ENCODE measurements at regions not wholly inside any gene's neighbourhood (a gene's known extent, or its start where the extent isn't known, plus 50 kb on each side); places are given as distances from the start of the nearest gene placed in this dataset.

DNA sequence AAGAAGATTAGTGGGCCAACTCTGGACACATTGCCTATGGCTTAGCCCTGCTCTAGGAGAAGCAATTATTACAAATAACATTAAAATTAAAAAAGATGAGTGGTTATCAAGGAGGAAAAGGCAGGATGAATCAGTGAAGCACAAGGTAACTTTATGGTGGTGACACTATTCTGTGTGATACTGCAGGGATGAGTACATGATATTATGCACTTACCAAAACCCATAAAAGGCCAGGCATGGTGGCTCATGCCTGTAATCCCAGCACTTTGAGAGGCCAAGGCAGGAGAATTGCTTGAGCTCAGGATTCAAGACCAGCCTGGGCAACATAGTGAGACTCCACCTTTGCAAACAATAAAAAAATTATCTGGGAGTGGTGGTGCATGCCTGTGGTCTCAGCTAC lies 344.3 kb upstream of the CDIN1 start:
- Histone ChIP-seq H3K9me3 (ENCODE audit: control insufficient read depth in 1 of 2, low read length in 2 of 2) (peaks cover 0 to 2% of the 10 kb centered on the region in 2 donors), H3K4me1 (ENCODE audit: control insufficient read depth in 1 of 2, insufficient read depth in 2 of 2, low read length in 2 of 2) (no peaks in the 10 kb centered on the region), H3K27me3 (ENCODE audit: control insufficient read depth in 1 of 2, insufficient read depth in 2 of 2, low read length in 2 of 2) (no peaks in the 10 kb centered on the region)

DNA sequence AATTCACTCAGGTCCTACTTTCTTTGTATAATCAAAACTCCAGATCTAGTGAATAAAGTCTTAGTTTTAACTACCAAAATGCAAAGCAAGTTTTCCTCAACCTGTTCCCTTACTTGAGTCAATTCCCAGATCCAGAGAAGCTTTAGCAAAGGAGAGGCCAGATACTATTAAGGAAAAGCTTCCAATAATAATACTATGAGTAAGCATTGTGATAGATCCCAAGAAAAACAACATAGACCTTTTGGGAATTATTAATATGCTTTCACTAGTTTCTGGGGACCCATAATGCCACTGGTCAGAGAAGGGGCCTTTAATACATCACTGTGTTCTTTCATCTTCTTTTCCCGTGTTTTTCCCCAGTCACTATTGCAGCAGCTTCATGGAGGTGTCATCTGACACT lies 339.9 kb upstream of the CDIN1 start:
- Histone ChIP-seq H3K4me1 (ENCODE audit: control insufficient read depth in 1 of 2, insufficient read depth in 2 of 2, low read length in 2 of 2) (no peaks in the 10 kb centered on the region), H3K27ac (ENCODE audit: low read depth, low read length) (no peak overlapping the region), H3K9ac (ENCODE audit: low read depth in 1 of 2, low read length in 2 of 2) (no peak overlapping the region), H3K9me3 (ENCODE audit: control insufficient read depth in 1 of 2, low read length in 2 of 2) (peaks cover 0 to 5% of the 10 kb centered on the region in 2 donors), H3K4me3 (ENCODE audit: low read depth in 1 of 2, low read length in 2 of 2) (no peak overlapping the region), H3K27me3 (ENCODE audit: control insufficient read depth in 1 of 2, insufficient read depth in 2 of 2, low read length in 2 of 2) (no peaks in the 10 kb centered on the region), H3K36me3 (ENCODE audit: control insufficient read depth in 1 of 2, insufficient read depth in 2 of 2, low read length in 2 of 2) (no peaks in the 10 kb centered on the region)

More for the DNA sequence above, 344.3 kb upstream of the CDIN1 start:
- H3K27ac ChIP-seq (ENCODE audit: low read depth, low read length) = no peak overlapping the region
- H3K36me3 ChIP-seq (ENCODE audit: control insufficient read depth in 1 of 2, insufficient read depth in 2 of 2, low read length in 2 of 2) = no peaks in the 10 kb centered on the region
- H3K9ac ChIP-seq (ENCODE audit: low read depth in 1 of 2, low read length in 2 of 2) = no peak overlapping the region
- no peak overlapping the region for H3K4me3 ChIP-seq (ENCODE audit: low read depth in 1 of 2, low read length in 2 of 2)

DNA sequence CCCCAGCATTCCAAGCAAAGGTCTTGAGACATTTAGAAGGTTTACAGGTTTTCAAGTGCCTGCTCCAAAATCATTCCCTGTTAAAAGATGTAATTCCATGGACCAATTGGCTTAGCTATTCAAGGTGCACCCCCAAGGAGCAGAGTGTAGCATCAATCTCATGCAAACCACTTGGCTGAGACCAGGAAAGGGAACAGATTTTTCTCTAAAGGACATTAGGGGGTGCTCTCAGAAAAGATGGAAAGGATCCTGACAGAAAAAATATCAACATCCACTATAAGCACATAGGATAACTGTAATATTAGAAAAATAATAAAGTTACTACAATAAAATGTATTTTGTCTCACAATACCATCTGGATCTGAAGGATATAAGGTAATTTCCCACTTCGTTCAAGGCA lies 328.0 kb upstream of the CDIN1 start:
- Histone ChIP-seq H3K9ac (ENCODE audit: low read depth in 1 of 2, low read length in 2 of 2) (no peak overlapping the region), H3K9me3 (ENCODE audit: control insufficient read depth in 1 of 2, low read length in 2 of 2) (no peaks in the 10 kb centered on the region), H3K4me1 (ENCODE audit: control insufficient read depth in 1 of 2, insufficient read depth in 2 of 2, low read length in 2 of 2) (no peaks in the 10 kb centered on the region), H3K27ac (ENCODE audit: low read depth, low read length) (no peak overlapping the region), H3K4me3 (ENCODE audit: low read depth in 1 of 2, low read length in 2 of 2) (no peak overlapping the region), H3K27me3 (ENCODE audit: control insufficient read depth in 1 of 2, insufficient read depth in 2 of 2, low read length in 2 of 2) (no peaks in the 10 kb centered on the region), H3K36me3 (ENCODE audit: control insufficient read depth in 1 of 2, insufficient read depth in 2 of 2, low read length in 2 of 2) (no peaks in the 10 kb centered on the region)

DNA sequence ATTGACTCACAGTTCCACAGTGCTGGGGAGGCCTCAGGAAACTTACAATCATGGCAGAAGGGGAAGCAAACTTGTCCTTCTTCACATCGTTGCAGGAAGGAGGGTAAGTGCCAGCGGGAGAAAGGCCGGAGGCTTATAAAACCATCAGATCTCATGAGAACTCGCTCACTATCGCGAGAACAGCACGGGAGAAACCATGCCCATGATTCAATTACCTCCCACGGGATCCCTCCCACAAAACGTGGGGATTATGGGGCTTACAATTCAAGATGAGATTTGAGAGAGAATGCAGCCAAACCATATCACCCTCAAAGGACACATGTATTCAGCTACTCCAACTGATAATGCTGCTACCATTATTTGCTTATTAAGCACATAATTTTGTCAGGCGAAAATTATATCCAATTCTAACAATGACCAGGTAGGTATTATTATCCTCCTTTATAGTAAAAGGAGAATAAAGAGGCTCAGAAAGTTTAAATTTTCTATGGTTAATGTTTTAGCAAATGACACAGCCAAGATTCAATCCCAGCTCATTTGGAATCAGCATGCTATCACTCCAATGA lies 327.2 kb upstream of the CDIN1 start:
- no peaks in the 10 kb centered on the region for H3K9me3 ChIP-seq (ENCODE audit: control insufficient read depth in 1 of 2, low read length in 2 of 2)
- no peaks in the 10 kb centered on the region for H3K4me1 ChIP-seq (ENCODE audit: control insufficient read depth in 1 of 2, insufficient read depth in 2 of 2, low read length in 2 of 2)
- no peaks in the 10 kb centered on the region for H3K27me3 ChIP-seq (ENCODE audit: control insufficient read depth in 1 of 2, insufficient read depth in 2 of 2, low read length in 2 of 2)
- H3K27ac ChIP-seq (ENCODE audit: low read depth, low read length) = no peak overlapping the region
- no peak overlapping the region for H3K4me3 ChIP-seq (ENCODE audit: low read depth in 1 of 2, low read length in 2 of 2)
- H3K9ac ChIP-seq (ENCODE audit: low read depth in 1 of 2, low read length in 2 of 2) = no peak overlapping the region
- no peaks in the 10 kb centered on the region for H3K36me3 ChIP-seq (ENCODE audit: control insufficient read depth in 1 of 2, insufficient read depth in 2 of 2, low read length in 2 of 2)

DNA sequence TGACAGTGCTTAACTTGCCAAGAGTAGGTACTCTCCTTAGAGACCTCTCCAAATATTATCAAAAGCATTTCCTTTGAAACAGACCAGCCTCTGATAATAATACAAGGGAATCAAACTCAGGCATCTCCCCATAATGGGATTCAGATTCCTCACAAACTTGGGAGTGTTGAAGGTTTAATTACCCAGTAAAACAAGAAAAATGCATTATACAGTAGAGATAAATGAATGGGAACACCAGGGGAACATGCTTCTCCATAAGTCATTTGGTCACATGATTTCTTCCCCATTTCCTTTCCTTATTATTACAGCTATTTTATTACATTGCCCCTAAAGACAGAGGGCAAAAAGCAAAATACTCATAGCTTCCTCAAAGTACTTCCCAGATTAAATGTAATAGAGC lies 325.0 kb upstream of the CDIN1 start:
- Histone ChIP-seq H3K9me3 (ENCODE audit: control insufficient read depth in 1 of 2, low read length in 2 of 2) (no peaks in the 10 kb centered on the region), H3K4me1 (ENCODE audit: control insufficient read depth in 1 of 2, insufficient read depth in 2 of 2, low read length in 2 of 2) (no peaks in the 10 kb centered on the region)

DNA sequence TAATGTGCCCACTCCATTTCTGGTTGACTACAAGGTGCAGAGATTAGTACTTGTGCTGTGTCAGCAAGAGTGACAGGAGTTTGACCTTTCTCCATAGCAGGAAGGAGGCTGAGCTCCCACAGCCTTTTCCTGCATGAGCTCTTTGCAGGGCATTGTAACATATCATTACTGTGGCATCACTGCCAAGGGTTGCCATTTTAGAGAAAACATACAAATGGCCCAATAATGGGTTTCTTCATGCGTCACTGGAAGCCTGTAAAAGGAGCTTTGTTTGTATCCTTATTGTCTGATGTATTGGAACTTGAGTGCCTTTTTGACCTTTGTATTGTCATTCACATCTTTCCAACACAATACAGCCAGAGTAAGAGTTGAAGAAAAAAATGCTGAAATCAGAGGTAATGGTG lies 323.0 kb upstream of the CDIN1 start:
- no peak overlapping the region for H3K9ac ChIP-seq (ENCODE audit: low read depth in 1 of 2, low read length in 2 of 2)
- H3K36me3 ChIP-seq (ENCODE audit: control insufficient read depth in 1 of 2, insufficient read depth in 2 of 2, low read length in 2 of 2) = no peaks in the 10 kb centered on the region
- H3K4me1 ChIP-seq (ENCODE audit: control insufficient read depth in 1 of 2, insufficient read depth in 2 of 2, low read length in 2 of 2) = no peaks in the 10 kb centered on the region
- H3K27ac ChIP-seq (ENCODE audit: low read depth, low read length) = no peak overlapping the region
- H3K27me3 ChIP-seq (ENCODE audit: control insufficient read depth in 1 of 2, insufficient read depth in 2 of 2, low read length in 2 of 2) = no peaks in the 10 kb centered on the region
- no peaks in the 10 kb centered on the region for H3K9me3 ChIP-seq (ENCODE audit: control insufficient read depth in 1 of 2, low read length in 2 of 2)
- H3K4me3 ChIP-seq (ENCODE audit: low read depth in 1 of 2, low read length in 2 of 2) = no peak overlapping the region

More for the DNA sequence above, 325.0 kb upstream of the CDIN1 start:
- Histone ChIP-seq H3K9ac (ENCODE audit: low read depth in 1 of 2, low read length in 2 of 2) (no peak overlapping the region), H3K4me3 (ENCODE audit: low read depth in 1 of 2, low read length in 2 of 2) (no peak overlapping the region), H3K27me3 (ENCODE audit: control insufficient read depth in 1 of 2, insufficient read depth in 2 of 2, low read length in 2 of 2) (no peaks in the 10 kb centered on the region), H3K36me3 (ENCODE audit: control insufficient read depth in 1 of 2, insufficient read depth in 2 of 2, low read length in 2 of 2) (no peaks in the 10 kb centered on the region), H3K27ac (ENCODE audit: low read depth, low read length) (no peak overlapping the region)

DNA sequence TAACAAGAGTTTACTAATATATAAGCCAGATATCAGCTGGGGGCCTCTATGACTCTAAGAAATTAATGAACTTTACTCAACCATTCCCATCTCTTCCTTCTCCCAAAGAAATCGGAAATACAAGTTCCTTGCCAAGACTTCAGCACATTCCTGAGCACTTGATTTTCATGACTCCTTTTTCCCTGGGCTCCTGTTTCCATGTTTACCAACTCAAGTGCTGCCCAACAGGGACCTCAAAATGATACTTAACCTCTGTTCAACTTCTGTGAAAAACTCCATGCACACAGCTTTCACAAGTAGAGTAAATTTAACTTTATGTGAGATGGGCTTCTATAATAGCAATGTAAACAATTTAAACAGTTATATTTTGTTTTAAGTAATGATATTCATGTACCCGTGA lies 315.8 kb upstream of the CDIN1 start:
- Histone ChIP-seq H3K4me1 (ENCODE audit: control insufficient read depth in 1 of 2, insufficient read depth in 2 of 2, low read length in 2 of 2) (no peaks in the 10 kb centered on the region), H3K36me3 (ENCODE audit: control insufficient read depth in 1 of 2, insufficient read depth in 2 of 2, low read length in 2 of 2) (no peaks in the 10 kb centered on the region), H3K27me3 (ENCODE audit: control insufficient read depth in 1 of 2, insufficient read depth in 2 of 2, low read length in 2 of 2) (no peaks in the 10 kb centered on the region), H3K9me3 (ENCODE audit: control insufficient read depth in 1 of 2, low read length in 2 of 2) (no peaks in the 10 kb centered on the region), H3K4me3 (ENCODE audit: low read depth in 1 of 2, low read length in 2 of 2) (no peak overlapping the region), H3K27ac (ENCODE audit: low read depth, low read length) (no peak overlapping the region), H3K9ac (ENCODE audit: low read depth in 1 of 2, low read length in 2 of 2) (no peak overlapping the region)

DNA sequence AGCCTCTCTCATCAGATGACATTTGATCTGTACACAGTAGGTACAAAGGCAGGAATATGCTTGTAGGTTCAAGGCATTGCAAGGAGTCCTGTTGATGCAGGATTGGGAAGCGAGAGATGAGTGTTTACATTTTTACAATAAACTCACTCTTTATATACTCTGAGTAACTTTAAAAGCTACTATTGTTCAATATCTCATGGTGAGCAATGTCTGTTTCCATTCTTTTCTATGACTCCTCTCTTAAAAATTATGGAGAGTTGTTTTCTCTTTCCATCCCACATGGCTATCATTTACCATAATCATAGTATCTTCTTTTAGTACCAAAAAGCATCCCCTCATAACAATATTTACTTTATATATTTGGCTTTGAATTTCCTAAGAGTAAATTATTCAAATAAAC lies 314.0 kb upstream of the CDIN1 start:
- no peaks in the 10 kb centered on the region for H3K27me3 ChIP-seq (ENCODE audit: control insufficient read depth in 1 of 2, insufficient read depth in 2 of 2, low read length in 2 of 2)
- no peak overlapping the region for H3K9ac ChIP-seq (ENCODE audit: low read depth in 1 of 2, low read length in 2 of 2)
- H3K9me3 ChIP-seq (ENCODE audit: control insufficient read depth in 1 of 2, low read length in 2 of 2) = no peaks in the 10 kb centered on the region
- no peaks in the 10 kb centered on the region for H3K4me1 ChIP-seq (ENCODE audit: control insufficient read depth in 1 of 2, insufficient read depth in 2 of 2, low read length in 2 of 2)
- H3K4me3 ChIP-seq (ENCODE audit: low read depth in 1 of 2, low read length in 2 of 2) = no peak overlapping the region
- H3K36me3 ChIP-seq (ENCODE audit: control insufficient read depth in 1 of 2, insufficient read depth in 2 of 2, low read length in 2 of 2) = no peaks in the 10 kb centered on the region
- H3K27ac ChIP-seq (ENCODE audit: low read depth, low read length) = no peak overlapping the region

DNA sequence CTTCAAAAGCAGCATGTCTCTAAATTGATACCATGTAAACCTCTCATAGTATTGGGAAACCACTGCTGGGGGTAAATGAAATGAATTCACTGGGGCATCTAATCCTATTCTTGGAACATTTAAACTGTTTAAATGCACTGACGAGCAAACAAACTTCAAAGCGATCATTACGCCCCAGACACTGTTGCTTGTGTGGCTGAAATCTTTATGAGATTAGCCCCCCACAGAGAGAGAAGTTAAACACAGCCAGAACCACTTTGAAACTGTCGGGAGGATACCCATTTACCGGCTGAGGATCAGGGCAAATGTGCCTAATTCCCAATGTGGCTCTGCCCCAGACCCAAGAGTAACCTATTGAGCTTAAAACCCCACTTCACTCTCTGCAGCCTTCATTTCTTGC lies 308.4 kb upstream of the CDIN1 start:
- H3K36me3 ChIP-seq (ENCODE audit: control insufficient read depth in 1 of 2, insufficient read depth in 2 of 2, low read length in 2 of 2) = no peaks in the 10 kb centered on the region
- H3K27me3 ChIP-seq (ENCODE audit: control insufficient read depth in 1 of 2, insufficient read depth in 2 of 2, low read length in 2 of 2) = no peaks in the 10 kb centered on the region
- H3K9me3 ChIP-seq (ENCODE audit: control insufficient read depth in 1 of 2, low read length in 2 of 2) = no peaks in the 10 kb centered on the region
- H3K4me3 ChIP-seq (ENCODE audit: low read depth in 1 of 2, low read length in 2 of 2) = no peak overlapping the region
- H3K9ac ChIP-seq (ENCODE audit: low read depth in 1 of 2, low read length in 2 of 2) = no peak overlapping the region
- H3K4me1 ChIP-seq (ENCODE audit: control insufficient read depth in 1 of 2, insufficient read depth in 2 of 2, low read length in 2 of 2) = no peaks in the 10 kb centered on the region
- no peak overlapping the region for H3K27ac ChIP-seq (ENCODE audit: low read depth, low read length)

DNA sequence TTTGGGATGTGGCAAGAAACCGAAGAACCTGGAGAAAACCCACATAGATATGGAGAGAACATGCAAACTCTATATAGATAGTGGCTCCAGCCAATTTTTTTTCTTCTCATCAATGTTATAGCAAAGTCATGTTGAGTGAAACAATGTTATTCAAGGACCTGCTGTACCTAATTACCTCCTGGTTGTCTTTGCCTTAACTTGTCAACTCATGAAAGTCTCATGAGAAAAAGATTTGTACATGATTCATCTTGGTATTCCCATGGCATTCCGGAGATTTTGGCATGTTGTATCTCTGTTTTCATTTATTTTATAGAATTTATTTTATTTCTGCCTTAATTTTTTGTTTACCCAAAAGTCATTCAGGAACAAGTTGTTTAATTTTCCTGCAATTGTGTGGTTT lies 303.8 kb upstream of the CDIN1 start:
- Histone ChIP-seq H3K4me3 (ENCODE audit: low read depth in 1 of 2, low read length in 2 of 2) (no peak overlapping the region), H3K36me3 (ENCODE audit: control insufficient read depth in 1 of 2, insufficient read depth in 2 of 2, low read length in 2 of 2) (no peaks in the 10 kb centered on the region), H3K9ac (ENCODE audit: low read depth in 1 of 2, low read length in 2 of 2) (no peak overlapping the region), H3K9me3 (ENCODE audit: control insufficient read depth in 1 of 2, low read length in 2 of 2) (peaks cover 7 to 9% of the 10 kb centered on the region in 2 donors), H3K4me1 (ENCODE audit: control insufficient read depth in 1 of 2, insufficient read depth in 2 of 2, low read length in 2 of 2) (no peaks in the 10 kb centered on the region), H3K27ac (ENCODE audit: low read depth, low read length) (no peak overlapping the region), H3K27me3 (ENCODE audit: control insufficient read depth in 1 of 2, insufficient read depth in 2 of 2, low read length in 2 of 2) (no peaks in the 10 kb centered on the region)

DNA sequence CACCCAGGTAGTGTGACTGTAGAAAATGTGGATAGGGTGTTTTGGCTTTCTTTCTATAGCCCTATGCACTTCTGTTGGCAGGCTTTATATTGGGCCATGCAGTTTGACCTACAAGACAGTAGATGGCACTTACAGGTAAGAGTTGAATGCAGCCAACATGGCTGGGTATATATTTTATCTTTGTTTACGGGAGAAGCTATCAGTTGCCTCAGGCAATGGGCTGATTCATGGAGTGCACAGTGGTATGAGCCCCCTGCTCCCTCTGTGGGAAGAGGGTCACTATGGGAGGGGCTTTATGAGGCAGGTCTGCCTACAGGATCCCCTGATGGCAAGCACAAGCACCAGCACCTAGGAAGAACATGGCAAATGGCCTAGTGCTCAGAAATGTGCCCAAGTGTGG lies 301.2 kb upstream of the CDIN1 start:
- Histone ChIP-seq H3K27ac (ENCODE audit: low read depth, low read length) (no peak overlapping the region), H3K4me3 (ENCODE audit: low read depth in 1 of 2, low read length in 2 of 2) (no peak overlapping the region), H3K36me3 (ENCODE audit: control insufficient read depth in 1 of 2, insufficient read depth in 2 of 2, low read length in 2 of 2) (no peaks in the 10 kb centered on the region), H3K9me3 (ENCODE audit: control insufficient read depth in 1 of 2, low read length in 2 of 2) (peaks cover 7 to 9% of the 10 kb centered on the region in 2 donors), H3K27me3 (ENCODE audit: control insufficient read depth in 1 of 2, insufficient read depth in 2 of 2, low read length in 2 of 2) (no peaks in the 10 kb centered on the region), H3K9ac (ENCODE audit: low read depth in 1 of 2, low read length in 2 of 2) (no peak overlapping the region), H3K4me1 (ENCODE audit: control insufficient read depth in 1 of 2, insufficient read depth in 2 of 2, low read length in 2 of 2) (no peaks in the 10 kb centered on the region)

Measured in duodenal mucosa (tissue), 2 donors.